OCI-LY7 (cell line): ENCODE measurements at regions not wholly inside any gene's neighbourhood (a gene's known extent, or its start where the extent isn't known, plus 50 kb on each side); places are given as distances from the start of the nearest gene placed in this dataset.

Experiments used
- BruUV-seq: library from RNA; stranded (reverse); fragments of 400-500 nt; replicated peaks from 2 replicates; lab custom pipeline; 2021; lab: Mats Ljungman, UMichigan
- CTCF ChIA-PET: fragments of 300-600 bp; sonication (Branson Sonifier 250); formaldehyde crosslinking; loops from one replicate; lab custom pipeline; 2022; ENCODE audit warnings: antibody characterized with exemption; ENCODE audit not compliant: unreplicated experiment; lab: Charles Lee
- POLR2A ChIA-PET: fragments of 300-600 bp; sonication (Branson Sonifier 250); formaldehyde crosslinking; loops from one replicate; lab custom pipeline; 2022; ENCODE audit warnings: antibody characterized with exemption; lab: Charles Lee
- DNase-seq: peaks from one replicate; pipeline ENCODE4 v3.0.0-alpha.2; 2015; ENCODE audit warnings: low spot score
- H2AFZ ChIP-seq: fragments of 200-600 bp; sonication (generic), shearing (Covaris generic); 2 replicates; pipeline ENCODE4 v1.6.1; 2014; ENCODE audit warnings: mild to moderate bottlenecking, antibody characterized with exemption, low read length, moderate library complexity
- H3K27ac ChIP-seq: fragments of 200-600 bp; sonication (generic); 2 replicates; pipeline ENCODE4 v1.5.1; 2014; ENCODE audit warnings: mixed run types, low read depth, mild to moderate bottlenecking, moderate library complexity, low read length, inconsistent platforms; ENCODE audit not compliant: poor library complexity, severe bottlenecking
- H3K36me3 ChIP-seq: fragments of 200-600 bp; sonication (generic); 2 replicates; pipeline ENCODE4 v1.6.1; 2014; ENCODE audit warnings: mild to moderate bottlenecking, antibody characterized with exemption, low read length, moderate library complexity, mixed read lengths; ENCODE audit not compliant: insufficient read depth
- H3K4me1 ChIP-seq: fragments of 200-600 bp; sonication (generic); 2 replicates; pipeline ENCODE4 v1.5.1; 2014; ENCODE audit warnings: mild to moderate bottlenecking, low read length; ENCODE audit not compliant: insufficient read depth, poor library complexity, severe bottlenecking
- H3K4me2 ChIP-seq: fragments of 200-600 bp; sonication (generic); 2 replicates; pipeline ENCODE4 v1.6.1; 2014; ENCODE audit warnings: mild to moderate bottlenecking, low read length
- H3K4me3 ChIP-seq: fragments of 200-600 bp; sonication (generic); 2 replicates; pipeline ENCODE4 v1.5.1; 2014; ENCODE audit warnings: mild to moderate bottlenecking, low read depth, low read length; ENCODE audit not compliant: poor library complexity, severe bottlenecking
- H3K79me2 ChIP-seq: fragments of 200-600 bp; sonication (generic); 2 replicates; pipeline ENCODE4 v1.6.1; 2016; ENCODE audit warnings: low read depth, mild to moderate bottlenecking, low read length, moderate library complexity, mixed read lengths; ENCODE audit not compliant: insufficient read depth
- H3K9me2 ChIP-seq: fragments of 200-600 bp; sonication (generic); 2 replicates; pipeline ENCODE4 v1.6.1; 2016; ENCODE audit warnings: mild to moderate bottlenecking, low read length, mixed read lengths; ENCODE audit not compliant: insufficient read depth
- H3K9me3 ChIP-seq: fragments of 200-600 bp; sonication (generic); 2 replicates; pipeline ENCODE4 v1.6.1; 2014; ENCODE audit warnings: mild to moderate bottlenecking, mixed run types, low read length, mixed read lengths
- H4K20me1 ChIP-seq: fragments of 200-600 bp; sonication (generic); 2 replicates; pipeline ENCODE4 v1.6.1; 2014; ENCODE audit warnings: mild to moderate bottlenecking, antibody characterized with exemption, low read length, moderate library complexity, mixed read lengths; ENCODE audit not compliant: insufficient read depth
- EZH2phosphoT487 ChIP-seq: fragments of 200-600 bp; sonication (generic); IDR thresholded peaks from 2 replicates; pipeline ENCODE4 v1.6.1; 2018; ENCODE audit warnings: low read depth, borderline replicate concordance, mild to moderate bottlenecking, mixed run types, antibody characterized with exemption, low read length, moderate library complexity, mixed read lengths
- intact Hi-C: fragments of 100-400 bp; cut with micrococcal nuclease; formaldehyde crosslinking; loops from one replicate; pipeline ENCODE4 v1.10.0; 2022; ENCODE audit not compliant: unreplicated experiment
- TF ChIP-seq, protein P1 (sequence below): fragments of 200-600 bp; sonication (generic); conservative IDR thresholded peaks from 2 replicates; pipeline ENCODE4 v1.5.1; 2014; ENCODE audit warnings: mild to moderate bottlenecking, antibody characterized with exemption, low read length, moderate library complexity, mixed read lengths

DNA sequence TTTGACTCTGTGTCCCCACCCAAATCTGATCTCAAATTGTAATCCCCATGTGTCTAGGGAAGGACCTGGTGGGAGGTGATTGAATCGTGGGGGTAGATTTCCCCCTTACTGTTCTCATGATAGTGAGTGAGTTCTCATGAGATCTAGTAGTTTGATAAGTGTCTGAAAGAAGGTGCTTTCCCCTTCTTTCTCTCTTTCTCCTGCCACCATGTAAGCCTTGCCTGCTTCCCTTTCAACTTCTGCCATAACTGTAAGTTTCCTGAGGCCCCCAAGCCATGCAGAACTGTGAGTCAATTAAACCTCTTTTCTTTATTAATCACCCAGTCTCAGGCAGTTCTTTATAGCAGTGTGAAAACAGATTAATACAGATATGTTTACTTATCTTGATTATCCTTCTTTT lies 266.5 kb upstream of the GYPC start:
- H3K36me3 ChIP-seq, result no peaks in the 10 kb centered on the region
- CTCF ChIA-PET, result no interaction called here

DNA sequence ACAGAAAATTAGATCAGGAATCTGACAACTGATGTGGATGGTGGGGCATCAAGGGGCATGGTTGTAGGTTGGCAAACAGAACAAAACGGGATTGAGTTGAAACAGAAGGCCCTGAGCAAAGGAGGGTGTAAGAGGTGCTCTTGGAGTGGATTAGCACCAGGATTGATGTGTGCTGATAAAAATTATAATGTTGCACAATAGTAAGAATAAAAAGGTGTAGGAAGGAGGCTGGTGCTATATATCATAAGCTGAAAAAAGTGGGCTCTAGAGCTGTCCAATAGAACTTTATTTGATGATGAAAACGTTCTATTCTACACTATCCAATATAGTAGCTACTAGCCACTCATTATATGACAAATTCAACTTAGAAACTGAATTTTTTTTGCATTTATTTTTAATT lies 263.1 kb upstream of the GYPC start:
- Histone ChIP-seq H3K9me2 (no peaks in the 10 kb centered on the region), H3K4me2 (no peak overlapping the region), H3K27ac (no peak overlapping the region), H3K9me3 (no peaks in the 10 kb centered on the region), H3K36me3 (no peaks in the 10 kb centered on the region), H2AFZ (no peak overlapping the region), H4K20me1 (no peaks in the 10 kb centered on the region), H3K4me3 (no peak overlapping the region), H3K79me2 (no peaks in the 10 kb centered on the region), H3K4me1 (no peaks in the 10 kb centered on the region)
- no TSS peak for BruUV-seq
- no peak for TF ChIP-seq EZH2phosphoT487
- TF ChIP-seq, protein P1, sequence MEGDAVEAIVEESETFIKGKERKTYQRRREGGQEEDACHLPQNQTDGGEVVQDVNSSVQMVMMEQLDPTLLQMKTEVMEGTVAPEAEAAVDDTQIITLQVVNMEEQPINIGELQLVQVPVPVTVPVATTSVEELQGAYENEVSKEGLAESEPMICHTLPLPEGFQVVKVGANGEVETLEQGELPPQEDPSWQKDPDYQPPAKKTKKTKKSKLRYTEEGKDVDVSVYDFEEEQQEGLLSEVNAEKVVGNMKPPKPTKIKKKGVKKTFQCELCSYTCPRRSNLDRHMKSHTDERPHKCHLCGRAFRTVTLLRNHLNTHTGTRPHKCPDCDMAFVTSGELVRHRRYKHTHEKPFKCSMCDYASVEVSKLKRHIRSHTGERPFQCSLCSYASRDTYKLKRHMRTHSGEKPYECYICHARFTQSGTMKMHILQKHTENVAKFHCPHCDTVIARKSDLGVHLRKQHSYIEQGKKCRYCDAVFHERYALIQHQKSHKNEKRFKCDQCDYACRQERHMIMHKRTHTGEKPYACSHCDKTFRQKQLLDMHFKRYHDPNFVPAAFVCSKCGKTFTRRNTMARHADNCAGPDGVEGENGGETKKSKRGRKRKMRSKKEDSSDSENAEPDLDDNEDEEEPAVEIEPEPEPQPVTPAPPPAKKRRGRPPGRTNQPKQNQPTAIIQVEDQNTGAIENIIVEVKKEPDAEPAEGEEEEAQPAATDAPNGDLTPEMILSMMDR, result no peak
- CTCF ChIA-PET, result no interaction called here
- POLR2A ChIA-PET, result no interaction called here
- intact Hi-C loops, result no loop called here
- no peak for DNase-seq

More for the DNA sequence above, 266.5 kb upstream of the GYPC start:
- TF ChIP-seq EZH2phosphoT487, result no peak
- TF ChIP-seq, protein P1, result no peak
- Histone ChIP-seq H3K9me2 (no peaks in the 10 kb centered on the region), H3K4me3 (no peak overlapping the region), H3K4me1 (no peaks in the 10 kb centered on the region), H3K27ac (no peak overlapping the region), H3K9me3 (no peaks in the 10 kb centered on the region), H4K20me1 (no peaks in the 10 kb centered on the region), H3K79me2 (no peaks in the 10 kb centered on the region), H3K4me2 (no peak overlapping the region), H2AFZ (no peak overlapping the region)
- BruUV-seq, result no TSS peak
- intact Hi-C loops, result no loop called here
- DNase-seq, result no peak
- POLR2A ChIA-PET, result no interaction called here

DNA sequence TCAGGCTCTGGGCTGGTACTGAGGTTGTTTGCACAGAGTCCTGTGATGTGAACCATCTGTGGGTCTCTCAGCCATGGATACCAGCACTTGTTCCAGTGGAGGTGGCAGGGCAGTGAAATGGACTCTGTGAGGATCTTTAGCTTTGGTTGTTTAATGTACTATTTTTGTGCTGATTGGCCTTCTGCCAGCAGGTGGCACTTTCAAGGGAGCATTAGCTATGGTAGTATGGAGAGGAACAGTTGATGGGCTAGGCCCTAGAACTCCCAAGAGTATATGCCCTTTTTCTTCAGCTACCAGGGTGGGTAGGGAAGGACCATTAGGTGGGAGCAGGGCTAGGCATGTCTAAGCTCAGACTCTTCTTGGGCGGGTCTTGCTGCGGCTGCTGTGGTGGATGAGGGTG lies 257.0 kb upstream of the GYPC start:
- CTCF ChIA-PET, result no interaction called here
- intact Hi-C loops, result loop anchor here (1.0 kb wide), 1 partner anchor 378 kb away; no protein-coding TSS in a partner anchor
- DNase-seq, result peak; percentile 21

More for the DNA sequence above, 257.0 kb upstream of the GYPC start:
- H3K36me3 ChIP-seq, result no peaks in the 10 kb centered on the region
- POLR2A ChIA-PET, result interaction anchor here (0.7 kb wide), 1 partner anchor 428 kb away, joined by 3 read pairs; no protein-coding TSS in a partner anchor
- no peak overlapping the region for H3K27ac ChIP-seq
- no peak for TF ChIP-seq EZH2phosphoT487
- TF ChIP-seq, protein P1, result peak; percentile 65
- no peaks in the 10 kb centered on the region for H3K4me1 ChIP-seq
- no peak overlapping the region for H2AFZ ChIP-seq
- H3K4me2 ChIP-seq, result no peak overlapping the region
- H3K4me3 ChIP-seq, result no peak overlapping the region
- H3K9me2 ChIP-seq, result no peaks in the 10 kb centered on the region
- BruUV-seq, result no TSS peak
- H3K79me2 ChIP-seq, result no peaks in the 10 kb centered on the region
- no peaks in the 10 kb centered on the region for H4K20me1 ChIP-seq
- no peaks in the 10 kb centered on the region for H3K9me3 ChIP-seq
